Sigmoid colon (tissue), 6 donors: ENCODE measurements at regions not wholly inside any gene's neighbourhood (a gene's known extent, or its start where the extent isn't known, plus 50 kb on each side); places are given as distances from the start of the nearest gene placed in this dataset.

Source experiments
- DNase-seq: peaks from one replicate; pipeline ENCODE4 v3.0.0-alpha.2; 2019
- H3K27ac ChIP-seq, 4 donors: fragments of 200-600 bp; sonication (generic); one replicate each; pipeline ENCODE4 v1.5.1; 2016 to 2019; ENCODE audit warnings: mild to moderate bottlenecking in 1 of 4
- H3K27me3 ChIP-seq, 3 donors: fragments of 200-600 bp; sonication (generic); one replicate each; pipeline ENCODE4 v1.5.1; 2019; ENCODE audit warnings: mild to moderate bottlenecking in 1 of 3
- H3K36me3 ChIP-seq, 4 donors: fragments of 200-600 bp; sonication (generic); one replicate each; pipeline ENCODE4 v1.5.1; 2016 to 2019
- H3K4me1 ChIP-seq, 4 donors: fragments of 200-600 bp; sonication (generic); one replicate each; pipeline ENCODE4 v1.5.1; 2017 to 2019
- H3K4me3 ChIP-seq, 4 donors: fragments of 200-600 bp; sonication (generic); one replicate each; pipeline ENCODE4 v1.5.1; 2017 to 2019; ENCODE audit warnings: mild to moderate bottlenecking in 2 of 4, moderate library complexity in 1 of 4
- H3K9me3 ChIP-seq, 4 donors: fragments of 200-600 bp in 3 of 4; sonication (generic) in 3 of 4; one replicate each; pipeline versions ENCODE4 v1.5.1 to v1.6.1; 2013 to 2019
- EP300 ChIP-seq, 4 donors: sonication (generic); formaldehyde crosslinking; IDR thresholded peaks; one replicate each; pipeline ENCODE4 v1.6.1; 2017; ENCODE audit warnings: antibody characterized with exemption in 4 of 4
- POLR2A ChIP-seq, 2 donors: fragments of 450-650 bp; IDR thresholded peaks; one replicate each; pipeline ENCODE4 v1.6.1; 2016; ENCODE audit warnings: antibody characterized with exemption in 2 of 2, mild to moderate bottlenecking in 2 of 2, moderate library complexity in 2 of 2
- POLR2AphosphoS5 ChIP-seq, 4 donors: sonication (generic); formaldehyde crosslinking; IDR thresholded peaks; one replicate each; pipeline ENCODE4 v1.6.1; 2017; ENCODE audit warnings: antibody characterized with exemption in 4 of 4
- WGBS, 2 donors: extraction: QIAGEN DNeasy Blood & Tissue Kit; methylation state at CpG; one replicate each; pipeline ENCODE4 v1.1.7; 2013; 5-methylcytosine and 5-hydroxymethylcytosine counted together
- intact Hi-C: fragments of 100-400 bp; cut with DNase I; formaldehyde crosslinking; loops from one replicate; pipeline ENCODE4 v1.15.1; 2023
- TF ChIP-seq, protein P1 (sequence below), 4 experiments: fragments of 450-650 bp in 3 of 4; fragments of 200-600 bp in 1 of 4; IDR thresholded peaks; one replicate each; pipeline ENCODE4 v1.5.1; 2016 to 2019; ENCODE audit warnings: antibody characterized with exemption in 4 of 4, mild to moderate bottlenecking in 3 of 4, moderate library complexity in 2 of 4
- donor health status: healthy with polysubstance abuse.
- donor health status: healthy.

DNA sequence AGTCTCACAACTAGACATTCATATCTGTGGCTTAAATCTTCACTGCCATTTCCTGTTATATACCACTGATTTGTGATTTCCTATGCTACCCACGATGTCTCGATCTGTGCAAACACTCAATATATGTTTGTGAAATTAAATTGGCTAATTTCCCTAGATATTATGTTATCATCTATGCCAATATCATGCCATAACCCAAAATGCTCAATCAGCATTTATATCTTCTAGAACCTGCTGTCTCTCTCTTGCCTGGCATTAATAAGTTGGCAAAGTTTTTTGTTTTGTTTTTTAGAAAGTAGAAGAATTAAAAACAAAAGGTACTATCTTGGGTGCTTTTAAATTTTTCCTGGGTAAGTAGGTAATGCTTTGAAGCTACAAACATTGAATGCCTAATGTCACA, 358.5 kb upstream of the DAB1 start:
- intact Hi-C loops = no loop called here
- TF ChIP-seq POLR2A (IDR thresholded peaks at IDR 0.05) (no peak), EP300 (IDR thresholded peaks at IDR 0.05) (no peak), POLR2AphosphoS5 (IDR thresholded peaks at IDR 0.05) (no peak)
- TF ChIP-seq, protein P1, sequence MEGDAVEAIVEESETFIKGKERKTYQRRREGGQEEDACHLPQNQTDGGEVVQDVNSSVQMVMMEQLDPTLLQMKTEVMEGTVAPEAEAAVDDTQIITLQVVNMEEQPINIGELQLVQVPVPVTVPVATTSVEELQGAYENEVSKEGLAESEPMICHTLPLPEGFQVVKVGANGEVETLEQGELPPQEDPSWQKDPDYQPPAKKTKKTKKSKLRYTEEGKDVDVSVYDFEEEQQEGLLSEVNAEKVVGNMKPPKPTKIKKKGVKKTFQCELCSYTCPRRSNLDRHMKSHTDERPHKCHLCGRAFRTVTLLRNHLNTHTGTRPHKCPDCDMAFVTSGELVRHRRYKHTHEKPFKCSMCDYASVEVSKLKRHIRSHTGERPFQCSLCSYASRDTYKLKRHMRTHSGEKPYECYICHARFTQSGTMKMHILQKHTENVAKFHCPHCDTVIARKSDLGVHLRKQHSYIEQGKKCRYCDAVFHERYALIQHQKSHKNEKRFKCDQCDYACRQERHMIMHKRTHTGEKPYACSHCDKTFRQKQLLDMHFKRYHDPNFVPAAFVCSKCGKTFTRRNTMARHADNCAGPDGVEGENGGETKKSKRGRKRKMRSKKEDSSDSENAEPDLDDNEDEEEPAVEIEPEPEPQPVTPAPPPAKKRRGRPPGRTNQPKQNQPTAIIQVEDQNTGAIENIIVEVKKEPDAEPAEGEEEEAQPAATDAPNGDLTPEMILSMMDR (IDR thresholded peaks at IDR 0.05) = no peak
- Histone ChIP-seq H3K4me3 (no peak overlapping the region), H3K9me3 (no peaks in the 10 kb centered on the region), H3K36me3 (no peaks in the 10 kb centered on the region), H3K27me3 (no peaks in the 10 kb centered on the region), H3K4me1 (no peaks in the 10 kb centered on the region), H3K27ac (no peak overlapping the region)
- 40 to 60% methylated on average over 2 of the region's 2 CpGs for WGBS, 2 donors
- DNase-seq = no peak

GRCh38 chr1:57772580-57773195, 348.8 kb upstream of the DAB1 start:
- intact Hi-C loops = no loop called here
- no peak overlapping the region for H3K4me3 ChIP-seq

GRCh38 chr1:57770772-57771171, 346.9 kb upstream of the DAB1 start:
- Histone ChIP-seq H3K9me3 (no peaks in the 10 kb centered on the region), H3K27ac (no peak overlapping the region), H3K4me3 (no peak overlapping the region), H3K27me3 (no peaks in the 10 kb centered on the region), H3K36me3 (no peaks in the 10 kb centered on the region), H3K4me1 (no peaks in the 10 kb centered on the region)
- no peak for DNase-seq
- TF ChIP-seq POLR2AphosphoS5 (IDR thresholded peaks at IDR 0.05) (no peak), POLR2A (IDR thresholded peaks at IDR 0.05) (no peak), EP300 (IDR thresholded peaks at IDR 0.05) (no peak)
- TF ChIP-seq, protein P1 (IDR thresholded peaks at IDR 0.05) = no peak
- intact Hi-C loops = no loop called here
- WGBS, 2 donors = 74 to 79% methylated on average over 4 of the region's 4 CpGs

More at GRCh38 chr1:57772580-57773195, 348.8 kb upstream of the DAB1 start:
- no peaks in the 10 kb centered on the region for H3K36me3 ChIP-seq
- 11 to 48% methylated on average over 1 of the region's 1 CpG for WGBS, 2 donors
- H3K9me3 ChIP-seq = no peaks in the 10 kb centered on the region
- DNase-seq = no peak
- H3K4me1 ChIP-seq = no peaks in the 10 kb centered on the region
- H3K27me3 ChIP-seq = no peaks in the 10 kb centered on the region
- no peak for TF ChIP-seq POLR2A (IDR thresholded peaks at IDR 0.05)
- TF ChIP-seq, protein P1 (IDR thresholded peaks at IDR 0.05) = no peak
- no peak for TF ChIP-seq EP300 (IDR thresholded peaks at IDR 0.05)
- TF ChIP-seq POLR2AphosphoS5 (IDR thresholded peaks at IDR 0.05) = no peak
- no peak overlapping the region for H3K27ac ChIP-seq

DNA sequence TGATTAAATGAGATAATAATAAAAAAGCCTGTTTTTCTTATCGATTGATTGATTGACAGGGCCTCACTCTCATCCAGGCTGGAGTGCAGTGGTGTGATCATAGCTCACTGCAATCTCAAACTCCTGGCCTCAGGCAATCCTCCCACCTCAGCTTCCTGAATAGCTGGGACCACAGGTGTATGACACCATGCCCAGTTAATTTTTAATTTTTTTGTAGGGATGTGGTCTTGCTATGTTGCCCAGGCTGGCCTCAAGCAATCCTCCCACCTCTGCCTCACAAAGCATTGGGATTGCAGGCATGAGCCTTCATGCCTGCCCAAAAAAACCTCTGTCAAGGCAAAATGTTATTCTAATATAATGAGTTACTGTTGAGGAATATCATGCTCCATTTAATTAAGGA, 346.4 kb upstream of the DAB1 start:
- Histone ChIP-seq H3K9me3 (no peaks in the 10 kb centered on the region), H3K27ac (no peak overlapping the region), H3K4me1 (no peaks in the 10 kb centered on the region), H3K27me3 (no peaks in the 10 kb centered on the region), H3K4me3 (no peak overlapping the region), H3K36me3 (no peaks in the 10 kb centered on the region)
- DNase-seq = no peak
- TF ChIP-seq EP300 (IDR thresholded peaks at IDR 0.05) = no peak
- TF ChIP-seq POLR2AphosphoS5 (IDR thresholded peaks at IDR 0.05) = no peak
- TF ChIP-seq, protein P1 (IDR thresholded peaks at IDR 0.05) = no peak
- TF ChIP-seq POLR2A (IDR thresholded peaks at IDR 0.05) = no peak
- 87 to 91% methylated on average over 1 of the region's 1 CpG for WGBS, 2 donors
- intact Hi-C loops = no loop called here

DNA sequence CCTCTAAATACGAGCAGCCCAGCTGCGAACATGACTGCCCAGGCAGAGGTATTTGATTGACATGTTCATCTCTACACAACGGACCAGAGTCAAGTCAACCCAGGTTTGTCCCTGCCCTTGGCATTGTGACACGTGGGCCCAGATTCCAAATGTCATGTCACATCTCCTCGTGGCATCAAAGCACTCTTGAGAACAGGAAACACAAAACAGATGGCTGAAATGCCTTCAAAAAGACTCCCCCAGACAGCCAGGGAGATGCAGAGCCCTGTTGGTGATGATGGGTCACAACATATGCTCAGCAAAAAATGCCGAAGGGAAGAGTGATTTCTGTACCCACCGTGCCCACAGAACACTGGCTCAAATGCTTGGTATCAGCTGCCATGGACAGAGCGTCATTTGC, 337.8 kb upstream of the DAB1 start:
- WGBS, 2 donors = 52 to 59% methylated on average over 8 of the region's 8 CpGs
- H3K27me3 ChIP-seq = no peaks in the 10 kb centered on the region
- H3K9me3 ChIP-seq = no peaks in the 10 kb centered on the region
- intact Hi-C loops = no loop called here
- no peak overlapping the region for H3K4me3 ChIP-seq
- H3K4me1 ChIP-seq = no peaks in the 10 kb centered on the region
- TF ChIP-seq, protein P1 (IDR thresholded peaks at IDR 0.05) = no peak
- TF ChIP-seq POLR2A (IDR thresholded peaks at IDR 0.05) (no peak), POLR2AphosphoS5 (IDR thresholded peaks at IDR 0.05) (no peak), EP300 (IDR thresholded peaks at IDR 0.05) (no peak)
- DNase-seq = no peak
- no peaks in the 10 kb centered on the region for H3K36me3 ChIP-seq
- no peak overlapping the region for H3K27ac ChIP-seq
